HUES64 (cell line): ENCODE measurements at regions not wholly inside any gene's neighbourhood (a gene's known extent, or its start where the extent isn't known, plus 50 kb on each side); places are given as distances from the start of the nearest gene placed in this dataset.

Experiments used
- H3K27ac ChIP-seq: 2 replicates; pipeline ENCODE4 v1.7.0; 2013; ENCODE audit warnings: low read depth, low read length, inconsistent platforms
- H3K27me3 ChIP-seq: 2 replicates; pipeline ENCODE4 v1.6.1; 2013; ENCODE audit warnings: mild to moderate bottlenecking, low read length; ENCODE audit not compliant: insufficient read depth
- H3K36me3 ChIP-seq: 2 replicates; pipeline ENCODE4 v1.6.1; 2013; ENCODE audit warnings: mild to moderate bottlenecking, low read length; ENCODE audit not compliant: insufficient read depth
- H3K4me1 ChIP-seq: 2 replicates; pipeline ENCODE4 v1.6.1; 2013; ENCODE audit warnings: mild to moderate bottlenecking, low read length, moderate library complexity; ENCODE audit not compliant: insufficient read depth
- H3K4me3 ChIP-seq: 2 replicates; pipeline ENCODE4 v1.5.1; 2013; ENCODE audit warnings: mild to moderate bottlenecking, low read length, moderate library complexity
- H3K9ac ChIP-seq: 2 replicates; pipeline ENCODE4 v1.6.1; 2013; ENCODE audit warnings: mild to moderate bottlenecking, low read depth, low read length
- H3K9me3 ChIP-seq: 2 replicates; pipeline ENCODE4 v1.6.1; 2013; ENCODE audit warnings: low read depth, low read length; ENCODE audit not compliant: insufficient read depth
- WGBS: fragments of 150-250, 120-280 bp; methylation state at CpG from one replicate; pipeline ENCODE4 v1.1.7; 2013; ENCODE audit warnings: missing lambda C conversion rate; 5-methylcytosine and 5-hydroxymethylcytosine counted together

- Histone ChIP-seq H3K27ac (no peak overlapping the region), H3K4me1 (peaks cover 6% of the 10 kb centered on the region), H3K27me3 (no peaks in the 10 kb centered on the region), H3K36me3 (no peaks in the 10 kb centered on the region), H3K4me3 (no peak overlapping the region), H3K9ac (no peak overlapping the region), H3K9me3 (no peaks in the 10 kb centered on the region)
- no CpG with 5 or more reads among the region's 1 CpG for WGBS
Measured at GRCh38 chr18:56545464-56545863, 92.9 kb downstream of the TXNL1 start.

- no peak overlapping the region for H3K27ac ChIP-seq
- no peak overlapping the region for H3K4me3 ChIP-seq
- 87% methylated on average over 2 of the region's 2 CpGs for WGBS
- no peak overlapping the region for H3K9ac ChIP-seq
- H3K27me3 ChIP-seq: no peaks in the 10 kb centered on the region
- H3K4me1 ChIP-seq: peaks cover 6% of the 10 kb centered on the region
- no peaks in the 10 kb centered on the region for H3K9me3 ChIP-seq
- no peaks in the 10 kb centered on the region for H3K36me3 ChIP-seq
Measured at GRCh38 chr18:56542476-56542875, 95.9 kb downstream of the TXNL1 start.

- WGBS: 67% methylated on average over 2 of the region's 2 CpGs
- no peak overlapping the region for H3K4me3 ChIP-seq
Measured at GRCh38 chr18:56541793-56542192, 96.6 kb downstream of the TXNL1 start.

GRCh38 chr18:56541340-56541739 lies 97.1 kb downstream of the TXNL1 start:
- Histone ChIP-seq H3K27ac (no peak overlapping the region), H3K9ac (no peak overlapping the region), H3K4me3 (no peak overlapping the region), H3K27me3 (no peaks in the 10 kb centered on the region), H3K9me3 (no peaks in the 10 kb centered on the region), H3K36me3 (no peaks in the 10 kb centered on the region), H3K4me1 (peaks cover 6% of the 10 kb centered on the region)
- WGBS: 100% methylated on average over 1 of the region's 2 CpGs

More at GRCh38 chr18:56541793-56542192, 96.6 kb downstream of the TXNL1 start:
- Histone ChIP-seq H3K27me3 (no peaks in the 10 kb centered on the region), H3K36me3 (no peaks in the 10 kb centered on the region), H3K4me1 (peaks cover 6% of the 10 kb centered on the region), H3K9ac (no peak overlapping the region), H3K9me3 (no peaks in the 10 kb centered on the region), H3K27ac (no peak overlapping the region)

GRCh38 chr18:56538746-56539145 lies 99.6 kb downstream of the TXNL1 start:
- Histone ChIP-seq H3K36me3 (no peaks in the 10 kb centered on the region), H3K27me3 (no peaks in the 10 kb centered on the region), H3K4me3 (no peak overlapping the region), H3K9me3 (no peaks in the 10 kb centered on the region), H3K4me1 (peaks cover 6% of the 10 kb centered on the region), H3K9ac (no peak overlapping the region), H3K27ac (no peak overlapping the region)
- 94% methylated on average over 2 of the region's 2 CpGs for WGBS

GRCh38 chr18:56532176-56532840 lies 106.1 kb downstream of the TXNL1 start:
- no peaks in the 10 kb centered on the region for H3K36me3 ChIP-seq
- H3K27me3 ChIP-seq: no peaks in the 10 kb centered on the region
- no peaks in the 10 kb centered on the region for H3K9me3 ChIP-seq
- no peak overlapping the region for H3K4me3 ChIP-seq
- H3K9ac ChIP-seq: no peak overlapping the region
- no peaks in the 10 kb centered on the region for H3K4me1 ChIP-seq
- H3K27ac ChIP-seq: no peak overlapping the region
- WGBS: 65% methylated on average over 3 of the region's 3 CpGs

- no peaks in the 10 kb centered on the region for H3K4me1 ChIP-seq
- H3K9me3 ChIP-seq: peaks cover 20% of the 10 kb centered on the region; the same call in 1 of the 2 replicates
- no peak overlapping the region for H3K4me3 ChIP-seq
- no peak overlapping the region for H3K27ac ChIP-seq
- 94% methylated on average over 3 of the region's 3 CpGs for WGBS
- H3K27me3 ChIP-seq: no peaks in the 10 kb centered on the region
- no peak overlapping the region for H3K9ac ChIP-seq
- no peaks in the 10 kb centered on the region for H3K36me3 ChIP-seq
Measured at GRCh38 chr18:56522816-56523215, 115.6 kb downstream of the TXNL1 start.

GRCh38 chr18:56521263-56521662 lies 117.1 kb downstream of the TXNL1 start:
- Histone ChIP-seq H3K36me3 (no peaks in the 10 kb centered on the region), H3K27me3 (no peaks in the 10 kb centered on the region), H3K9ac (no peak overlapping the region), H3K4me1 (no peaks in the 10 kb centered on the region), H3K27ac (no peak overlapping the region), H3K9me3 (peaks cover 20% of the 10 kb centered on the region; the same call in 1 of the 2 replicates), H3K4me3 (no peak overlapping the region)
- whole genome bisulfite sequencing: 58% methylated on average over 3 of the region's 3 CpGs

GRCh38 chr18:56517761-56518160 lies 120.6 kb downstream of the TXNL1 start:
- H3K9ac ChIP-seq: no peak overlapping the region
- H3K9me3 ChIP-seq: no peaks in the 10 kb centered on the region
- no peaks in the 10 kb centered on the region for H3K27me3 ChIP-seq
- no peaks in the 10 kb centered on the region for H3K36me3 ChIP-seq
- no peak overlapping the region for H3K27ac ChIP-seq
- H3K4me3 ChIP-seq: no peak overlapping the region
- H3K4me1 ChIP-seq: no peaks in the 10 kb centered on the region
- 93% methylated on average over 9 of the region's 9 CpGs for WGBS

- no peaks in the 10 kb centered on the region for H3K9me3 ChIP-seq
- WGBS: 90% methylated on average over 4 of the region's 4 CpGs
Measured at GRCh38 chr18:56517196-56517595, 121.2 kb downstream of the TXNL1 start.

GRCh38 chr18:56516789-56517188 lies 121.6 kb downstream of the TXNL1 start:
- Histone ChIP-seq H3K4me1 (no peaks in the 10 kb centered on the region), H3K36me3 (no peaks in the 10 kb centered on the region), H3K4me3 (no peak overlapping the region), H3K27me3 (no peaks in the 10 kb centered on the region), H3K9ac (no peak overlapping the region), H3K27ac (no peak overlapping the region), H3K9me3 (no peaks in the 10 kb centered on the region)
- 95% methylated on average over 4 of the region's 4 CpGs for WGBS

More at GRCh38 chr18:56517196-56517595, 121.2 kb downstream of the TXNL1 start:
- Histone ChIP-seq H3K4me3 (no peak overlapping the region), H3K9ac (no peak overlapping the region), H3K27me3 (no peaks in the 10 kb centered on the region), H3K27ac (no peak overlapping the region), H3K36me3 (no peaks in the 10 kb centered on the region), H3K4me1 (no peaks in the 10 kb centered on the region)

- Histone ChIP-seq H3K9ac (no peak overlapping the region), H3K27me3 (no peaks in the 10 kb centered on the region), H3K36me3 (no peaks in the 10 kb centered on the region), H3K27ac (no peak overlapping the region), H3K9me3 (no peaks in the 10 kb centered on the region), H3K4me3 (no peak overlapping the region), H3K4me1 (no peaks in the 10 kb centered on the region)
- WGBS: 95% methylated on average over 3 of the region's 3 CpGs
Measured at GRCh38 chr18:56515522-56515921, 122.9 kb downstream of the TXNL1 start.
